Endothelial cell (in vitro differentiated cells): ENCODE measurements at regions not wholly inside any gene's neighbourhood (a gene's known extent, or its start where the extent isn't known, plus 50 kb on each side); places are given as distances from the start of the nearest gene placed in this dataset.

Experiments used
- DNase-seq: peaks from one replicate; pipeline ENCODE4 v3.0.0; 2021; ENCODE audit warnings: low spot score
- H3K27ac Mint-ChIP-seq: one replicate; pipeline ENCODE4 v1.8.0; 2021; ENCODE audit warnings: mixed read lengths, inconsistent platforms; ENCODE audit not compliant: unreplicated experiment
- H3K27me3 Mint-ChIP-seq: one replicate; pipeline ENCODE4 v1.8.0; 2021; ENCODE audit warnings: mild to moderate bottlenecking, moderate library complexity, mixed read lengths, inconsistent platforms; ENCODE audit not compliant: unreplicated experiment
- H3K36me3 Mint-ChIP-seq: one replicate; pipeline ENCODE4 v1.8.0; 2021; ENCODE audit warnings: mild to moderate bottlenecking, low read depth, mixed read lengths, inconsistent platforms; ENCODE audit not compliant: unreplicated experiment
- H3K4me1 Mint-ChIP-seq: one replicate; pipeline ENCODE4 v1.8.0; 2021; ENCODE audit warnings: mild to moderate bottlenecking, mixed read lengths, inconsistent platforms; ENCODE audit not compliant: unreplicated experiment
- H3K4me3 Mint-ChIP-seq: one replicate; pipeline ENCODE4 v1.8.0; 2021; ENCODE audit warnings: mild to moderate bottlenecking, mixed read lengths, inconsistent platforms; ENCODE audit not compliant: unreplicated experiment
- H3K9me3 Mint-ChIP-seq: one replicate; pipeline ENCODE4 v1.8.0; 2021; ENCODE audit warnings: mixed read lengths, inconsistent platforms; ENCODE audit not compliant: unreplicated experiment
- TF ChIP-seq, protein P1 (sequence below): fragments of 200-600 bp; sonication (generic); IDR thresholded peaks from one replicate; pipeline ENCODE4 v1.5.0; 2021; ENCODE audit warnings: antibody characterized with exemption; ENCODE audit not compliant: unreplicated experiment

DNA sequence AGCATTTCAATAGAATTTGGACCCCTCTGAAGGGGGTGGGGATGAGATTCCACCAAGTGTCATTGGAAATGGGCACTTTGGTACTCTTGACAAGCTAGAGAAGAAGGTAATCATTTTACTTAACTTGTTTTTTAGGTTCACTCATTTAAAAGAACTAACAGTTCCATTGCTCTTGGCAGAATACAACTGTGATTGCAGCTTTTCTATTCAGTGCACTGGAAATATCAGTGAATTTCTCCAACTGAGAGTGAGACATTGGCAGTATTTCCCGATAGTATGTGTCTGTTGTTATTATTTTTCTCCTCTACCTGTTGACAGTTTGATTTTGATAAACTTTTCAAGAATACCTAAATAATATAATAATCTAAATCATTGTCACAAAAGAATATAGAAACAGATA, 1356.7 kb upstream of the NXPH2 start:
- no peak overlapping the region for H3K27ac Mint-ChIP-seq
- no peaks in the 10 kb centered on the region for H3K4me1 Mint-ChIP-seq
- DNase-seq: no peak
- H3K27me3 Mint-ChIP-seq: no peaks in the 10 kb centered on the region
- no peak overlapping the region for H3K4me3 Mint-ChIP-seq
- H3K36me3 Mint-ChIP-seq: no peaks in the 10 kb centered on the region
- TF ChIP-seq, protein P1, sequence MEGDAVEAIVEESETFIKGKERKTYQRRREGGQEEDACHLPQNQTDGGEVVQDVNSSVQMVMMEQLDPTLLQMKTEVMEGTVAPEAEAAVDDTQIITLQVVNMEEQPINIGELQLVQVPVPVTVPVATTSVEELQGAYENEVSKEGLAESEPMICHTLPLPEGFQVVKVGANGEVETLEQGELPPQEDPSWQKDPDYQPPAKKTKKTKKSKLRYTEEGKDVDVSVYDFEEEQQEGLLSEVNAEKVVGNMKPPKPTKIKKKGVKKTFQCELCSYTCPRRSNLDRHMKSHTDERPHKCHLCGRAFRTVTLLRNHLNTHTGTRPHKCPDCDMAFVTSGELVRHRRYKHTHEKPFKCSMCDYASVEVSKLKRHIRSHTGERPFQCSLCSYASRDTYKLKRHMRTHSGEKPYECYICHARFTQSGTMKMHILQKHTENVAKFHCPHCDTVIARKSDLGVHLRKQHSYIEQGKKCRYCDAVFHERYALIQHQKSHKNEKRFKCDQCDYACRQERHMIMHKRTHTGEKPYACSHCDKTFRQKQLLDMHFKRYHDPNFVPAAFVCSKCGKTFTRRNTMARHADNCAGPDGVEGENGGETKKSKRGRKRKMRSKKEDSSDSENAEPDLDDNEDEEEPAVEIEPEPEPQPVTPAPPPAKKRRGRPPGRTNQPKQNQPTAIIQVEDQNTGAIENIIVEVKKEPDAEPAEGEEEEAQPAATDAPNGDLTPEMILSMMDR: no peak
- no peaks in the 10 kb centered on the region for H3K9me3 Mint-ChIP-seq

DNA sequence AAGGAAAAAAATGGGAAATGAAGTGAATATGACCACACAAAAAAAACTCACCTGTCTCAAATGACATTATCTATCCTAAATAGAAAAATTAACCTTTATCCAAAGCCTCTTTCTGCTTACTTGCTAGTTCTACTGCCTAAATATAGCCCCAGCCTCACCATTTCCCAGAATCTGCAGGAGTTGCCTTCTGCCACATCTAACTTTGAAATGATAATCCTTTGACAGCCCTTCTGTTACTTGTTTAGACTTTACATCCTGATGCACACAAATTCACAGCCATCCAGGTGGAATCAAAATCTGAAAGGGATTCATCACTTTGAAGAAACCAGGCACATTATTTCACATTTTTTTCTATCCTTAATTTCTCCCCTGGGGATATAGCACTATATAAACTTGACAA, 1356.2 kb upstream of the NXPH2 start:
- no peaks in the 10 kb centered on the region for H3K27me3 Mint-ChIP-seq
- H3K4me1 Mint-ChIP-seq: no peaks in the 10 kb centered on the region
- no peak for DNase-seq
- no peak overlapping the region for H3K27ac Mint-ChIP-seq
- TF ChIP-seq, protein P1: no peak
- H3K36me3 Mint-ChIP-seq: no peaks in the 10 kb centered on the region
- H3K9me3 Mint-ChIP-seq: no peaks in the 10 kb centered on the region
- no peak overlapping the region for H3K4me3 Mint-ChIP-seq

DNA sequence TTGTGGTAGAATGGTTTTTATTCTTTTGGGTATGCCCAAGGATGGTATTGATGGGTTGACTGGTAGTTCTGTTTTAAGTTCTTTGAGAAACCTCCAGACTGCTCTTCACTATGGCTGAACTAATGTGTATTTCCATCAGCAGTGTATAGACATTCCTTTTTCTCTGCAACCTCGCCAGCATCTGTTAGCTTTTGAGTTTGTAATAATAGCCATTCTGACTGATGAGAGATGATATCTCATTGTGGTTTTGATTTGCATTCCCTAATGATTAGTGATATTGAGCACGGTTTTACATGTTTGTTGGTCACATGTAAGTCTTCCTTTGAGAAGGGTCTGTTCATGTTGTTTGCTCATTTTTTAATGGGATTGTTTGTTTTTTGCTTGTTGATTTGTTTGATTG, 1348.7 kb upstream of the NXPH2 start:
- Mint-ChIP-seq H3K36me3 (no peaks in the 10 kb centered on the region), H3K4me1 (no peaks in the 10 kb centered on the region), H3K27ac (no peak overlapping the region), H3K27me3 (no peaks in the 10 kb centered on the region), H3K4me3 (no peak overlapping the region), H3K9me3 (no peaks in the 10 kb centered on the region)
- TF ChIP-seq, protein P1: no peak
- DNase-seq: no peak

DNA sequence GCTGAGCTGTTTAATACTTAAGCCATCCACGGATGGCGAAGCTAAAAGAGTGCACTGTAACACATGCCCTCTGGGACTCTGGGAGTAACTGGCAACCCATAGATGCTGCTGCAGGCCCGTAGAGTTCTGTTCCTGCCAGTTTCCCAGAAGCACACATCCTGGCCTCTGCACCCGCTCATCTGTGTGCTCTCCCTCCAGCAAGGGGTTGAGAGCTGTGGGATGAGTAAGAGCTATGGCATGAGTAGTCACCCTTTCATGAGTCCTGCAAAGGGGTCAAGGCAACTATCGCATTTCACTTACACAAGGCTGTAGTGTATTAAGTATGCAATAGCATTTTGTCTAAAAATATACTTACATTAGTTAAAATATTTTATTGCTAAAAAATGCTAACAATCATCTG, 1341.8 kb upstream of the NXPH2 start:
- Mint-ChIP-seq H3K36me3 (no peaks in the 10 kb centered on the region), H3K27ac (no peak overlapping the region), H3K4me3 (no peak overlapping the region), H3K9me3 (no peaks in the 10 kb centered on the region), H3K27me3 (no peaks in the 10 kb centered on the region), H3K4me1 (no peaks in the 10 kb centered on the region)
- TF ChIP-seq, protein P1: no peak
- DNase-seq: no peak

DNA sequence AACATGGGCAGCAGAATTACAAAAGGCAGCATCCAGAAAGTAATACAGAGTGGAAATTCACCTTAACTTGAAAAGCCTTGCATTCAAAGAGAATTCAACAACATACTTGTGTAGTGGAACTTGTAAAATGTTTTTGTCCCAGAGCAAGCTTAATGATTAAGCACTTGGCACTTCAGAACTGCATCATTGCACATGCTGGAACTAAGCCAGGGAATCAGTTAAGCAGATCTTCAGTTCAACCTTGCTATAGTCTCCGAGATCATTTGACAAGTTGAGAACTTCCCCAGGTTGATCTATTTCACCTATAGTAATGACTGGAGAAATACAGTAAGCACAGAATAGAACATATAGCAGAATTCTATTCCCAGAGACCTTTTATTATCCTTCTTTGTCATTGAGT, 1337.2 kb upstream of the NXPH2 start:
- H3K27me3 Mint-ChIP-seq: no peaks in the 10 kb centered on the region
- H3K4me1 Mint-ChIP-seq: no peaks in the 10 kb centered on the region
- no peak overlapping the region for H3K4me3 Mint-ChIP-seq
- no peaks in the 10 kb centered on the region for H3K9me3 Mint-ChIP-seq
- no peak overlapping the region for H3K27ac Mint-ChIP-seq
- TF ChIP-seq, protein P1: no peak
- no peak for DNase-seq
- H3K36me3 Mint-ChIP-seq: no peaks in the 10 kb centered on the region
